GM04503 (cell line): ENCODE measurements at regions not wholly inside any gene's neighbourhood (a gene's known extent, or its start where the extent isn't known, plus 50 kb on each side); places are given as distances from the start of the nearest gene placed in this dataset.
A peak's percentile ranks its signal among the peaks of the same experiment; 100 is the strongest.

Experiments used
- DNase-seq: peaks from one replicate; pipeline ENCODE4 v3.0.0-alpha.2; 2012; ENCODE audit warnings: low read depth

- DNase-seq, result no peak
Measured at GRCh38 chr14:49464885-49465284, 121.3 kb downstream of the RPS29 start.

- no peak for DNase-seq
Measured at GRCh38 chr14:49463146-49463545, 123.0 kb downstream of the RPS29 start.

- peak; percentile 10 for DNase-seq
Measured at GRCh38 chr14:49461529-49462401, 124.4 kb downstream of the RPS29 start.

GRCh38 chr14:49460662-49461061 lies 125.5 kb downstream of the RPS29 start:
- DNase-seq, result no peak

GRCh38 chr14:49456589-49456988 lies 129.6 kb downstream of the RPS29 start:
- DNase-seq, result no peak

GRCh38 chr14:49451938-49452337 lies 134.2 kb downstream of the RPS29 start:
- no peak for DNase-seq

GRCh38 chr14:49449749-49450148 lies 136.4 kb downstream of the RPS29 start:
- DNase-seq, result no peak

- DNase-seq, result no peak
Measured at GRCh38 chr14:49447540-49448107, 138.6 kb downstream of the RPS29 start.

- DNase-seq, result no peak
Measured at GRCh38 chr14:49446801-49447200, 139.4 kb downstream of the RPS29 start.

GRCh38 chr14:49438256-49438770 lies 147.9 kb downstream of the RPS29 start:
- DNase-seq, result no peak

GRCh38 chr14:49428076-49428475 lies 158.1 kb downstream of the RPS29 start:
- DNase-seq, result no peak

GRCh38 chr14:49427117-49427516 lies 159.1 kb downstream of the RPS29 start:
- no peak for DNase-seq

- no peak for DNase-seq
Measured at GRCh38 chr14:49425921-49426320, 160.3 kb downstream of the RPS29 start.

- no peak for DNase-seq
Measured at GRCh38 chr14:49424436-49425331, 161.5 kb downstream of the RPS29 start.

- no peak for DNase-seq
Measured at GRCh38 chr14:49420201-49420600, 166.0 kb downstream of the RPS29 start.

- DNase-seq, result no peak
Measured at GRCh38 chr14:49418789-49419188, 167.4 kb downstream of the RPS29 start.

- DNase-seq, result no peak
Measured at GRCh38 chr14:49417790-49418189, 168.4 kb downstream of the RPS29 start.

- DNase-seq, result no peak
Measured at GRCh38 chr14:49408187-49408933, 177.8 kb downstream of the RPS29 start.

GRCh38 chr14:49405291-49405690 lies 180.9 kb downstream of the RPS29 start:
- no peak for DNase-seq

- no peak for DNase-seq
Measured at GRCh38 chr14:49401373-49401772, 184.8 kb downstream of the RPS29 start.

- DNase-seq, result no peak
Measured at GRCh38 chr14:49396801-49397200, 189.4 kb downstream of the RPS29 start.

GRCh38 chr14:49381778-49382177 lies 204.4 kb downstream of the RPS29 start:
- no peak for DNase-seq
